A673 (cell line): ENCODE measurements at regions not wholly inside any gene's neighbourhood (a gene's known extent, or its start where the extent isn't known, plus 50 kb on each side); places are given as distances from the start of the nearest gene placed in this dataset.

ENCODE experiments used
- CTCF ChIP-seq: fragments of 300-800, 200-600 bp; sonication (generic); conservative IDR thresholded peaks from 2 replicates; pipeline ENCODE4 v1.5.1; 2017; ENCODE audit warnings: low read depth, mild to moderate bottlenecking, antibody characterized with exemption, low read length, moderate library complexity, mixed read lengths
- EZH2 ChIP-seq: fragments of 200-600 bp; sonication (generic); IDR thresholded peaks from 2 replicates; pipeline ENCODE4 v1.6.1; 2017; ENCODE audit warnings: borderline replicate concordance, low read depth, mild to moderate bottlenecking, mixed read lengths, antibody characterized with exemption, low read length; ENCODE audit not compliant: poor library complexity, severe bottlenecking

- TF ChIP-seq CTCF (no peak), EZH2 (no peak)
Observed at GRCh38 chr2:182652326-182652725, 63.7 kb upstream of the DNAJC10 start.
